T-helper 1 cell treated with Interleukin-12 subunit alpha and Interleukin-12 subunit beta and Interleukin-4 antibody, amounts not matched to agents 30 μg/mL and 1 μg/mL, for 36 hours (primary cell): ENCODE measurements at regions not wholly inside any gene's neighbourhood (a gene's known extent, or its start where the extent isn't known, plus 50 kb on each side); places are given as distances from the start of the nearest gene placed in this dataset.
"Not testable (repeated sequence)": the region's sequence is repeated elsewhere in the genome, so short reads cannot be mapped to it uniquely, and the experiment has no call there.

ENCODE experiments used
- H3K27ac Mint-ChIP-seq: one replicate; pipeline ENCODE4 v1.8.0; 2021; ENCODE audit warnings: mild to moderate bottlenecking, mixed read lengths
- H3K27me3 Mint-ChIP-seq: one replicate; pipeline ENCODE4 v1.8.0; 2021; ENCODE audit warnings: low read depth, mixed read lengths
- H3K36me3 Mint-ChIP-seq: one replicate; pipeline ENCODE4 v1.8.0; 2021; ENCODE audit warnings: low read depth, mixed read lengths
- H3K4me1 Mint-ChIP-seq: one replicate; pipeline ENCODE4 v1.8.0; 2021; ENCODE audit warnings: low read depth, mixed read lengths
- H3K4me3 Mint-ChIP-seq: one replicate; pipeline ENCODE4 v1.8.0; 2021; ENCODE audit warnings: mild to moderate bottlenecking, moderate library complexity, mixed read lengths
- H3K9me3 Mint-ChIP-seq: one replicate; pipeline ENCODE4 v1.8.0; 2021; ENCODE audit warnings: mixed read lengths

DNA sequence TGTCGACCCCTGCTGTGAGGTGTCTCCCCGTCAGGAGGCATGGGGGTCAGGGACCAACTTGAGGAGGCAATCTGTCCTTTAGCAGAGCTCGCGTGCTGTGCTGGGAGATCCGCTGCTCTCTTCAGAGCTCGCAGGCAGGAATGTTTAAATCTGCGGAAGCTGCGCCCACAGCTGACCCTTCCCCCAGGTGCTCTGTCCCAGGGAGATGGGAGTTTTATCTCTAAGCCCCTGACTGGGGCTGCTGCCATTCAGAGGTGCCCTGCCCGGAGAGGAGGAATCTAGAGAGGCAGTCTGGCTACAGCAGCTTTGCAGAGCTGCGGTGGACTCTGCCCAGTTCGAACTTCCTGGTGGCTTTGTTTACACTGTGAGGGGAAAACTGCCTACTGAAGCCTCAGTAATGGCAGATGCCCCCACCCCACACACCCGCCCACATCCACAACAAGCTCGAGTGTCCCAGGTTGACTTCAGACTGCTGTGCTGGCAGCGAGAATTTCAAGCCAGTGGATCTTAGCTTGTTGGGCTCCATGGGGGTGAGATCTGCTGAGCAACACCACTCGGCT lies 133.1 kb downstream of the CENPC start:
- not testable (repeated sequence) for H3K36me3 Mint-ChIP-seq, H3K9me3 Mint-ChIP-seq, H3K4me3 Mint-ChIP-seq, H3K27me3 Mint-ChIP-seq, H3K4me1 Mint-ChIP-seq, H3K27ac Mint-ChIP-seq

DNA sequence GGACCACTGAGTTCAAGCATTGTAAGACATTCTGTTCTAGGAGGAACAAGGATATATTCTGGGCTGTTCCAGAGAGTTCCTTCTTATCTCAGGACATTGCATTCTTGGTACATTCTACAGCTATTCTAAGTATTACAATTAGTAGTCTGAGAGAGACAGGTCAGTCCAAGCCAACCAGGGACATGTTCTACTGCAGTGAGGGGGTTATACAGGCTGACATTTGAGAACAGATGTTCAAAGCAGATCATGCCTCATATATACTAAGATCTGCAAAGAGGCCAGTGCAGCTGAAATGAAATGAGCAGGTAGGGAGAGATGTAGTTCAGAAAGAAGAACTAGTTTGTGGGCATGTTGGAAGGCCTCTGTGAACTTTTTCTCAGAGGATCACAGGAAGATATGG lies 142.0 kb downstream of the CENPC start:
- Mint-ChIP-seq H3K9me3 (no peaks in the 10 kb centered on the region), H3K27me3 (no peaks in the 10 kb centered on the region), H3K4me3 (no peak overlapping the region), H3K36me3 (no peaks in the 10 kb centered on the region), H3K4me1 (no peaks in the 10 kb centered on the region), H3K27ac (no peak overlapping the region)

DNA sequence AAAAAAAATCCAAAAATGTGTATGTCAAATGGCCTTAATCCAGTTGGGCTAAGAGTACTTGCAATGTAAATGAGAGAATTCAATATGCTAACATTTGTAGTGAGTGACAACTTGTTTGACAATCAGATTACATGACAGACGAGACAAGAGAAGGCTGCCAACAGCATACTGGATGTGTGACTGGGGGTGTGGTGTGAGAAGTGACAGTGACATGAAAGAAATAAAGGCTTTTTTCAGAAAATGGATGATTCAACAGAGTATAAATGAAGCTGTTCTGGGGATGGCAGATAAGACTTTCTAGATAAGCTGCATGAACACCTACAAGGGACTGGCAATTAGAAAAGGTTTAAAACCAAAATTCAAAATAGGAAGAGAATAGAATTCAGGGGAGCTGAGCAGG lies 143.4 kb downstream of the CENPC start:
- H3K4me3 Mint-ChIP-seq, result no peak overlapping the region
- H3K27ac Mint-ChIP-seq, result no peak overlapping the region
- H3K27me3 Mint-ChIP-seq, result no peaks in the 10 kb centered on the region
- no peaks in the 10 kb centered on the region for H3K36me3 Mint-ChIP-seq
- no peaks in the 10 kb centered on the region for H3K9me3 Mint-ChIP-seq
- no peaks in the 10 kb centered on the region for H3K4me1 Mint-ChIP-seq

DNA sequence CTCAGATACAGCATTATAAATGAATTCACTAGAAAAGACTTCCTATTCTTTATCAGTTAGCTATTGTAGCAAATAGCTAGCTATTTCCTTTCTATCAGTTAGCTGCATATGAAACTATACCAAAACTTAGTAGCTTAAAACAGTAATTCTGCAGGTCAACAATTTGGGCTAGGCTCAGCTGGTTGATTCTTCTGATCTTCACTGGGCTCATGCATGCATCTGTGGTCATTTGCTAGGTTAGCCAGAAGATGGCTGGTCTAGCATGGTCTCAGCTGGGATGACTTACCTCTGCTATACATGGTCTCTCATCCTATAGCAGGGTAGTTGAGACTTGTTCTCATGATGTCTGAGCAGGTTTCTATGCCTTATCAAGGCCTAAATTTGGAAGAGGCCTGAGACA lies 147.4 kb downstream of the CENPC start:
- no peaks in the 10 kb centered on the region for H3K4me1 Mint-ChIP-seq
- H3K36me3 Mint-ChIP-seq, result no peaks in the 10 kb centered on the region
- no peak overlapping the region for H3K27ac Mint-ChIP-seq
- no peak overlapping the region for H3K4me3 Mint-ChIP-seq
- no peaks in the 10 kb centered on the region for H3K9me3 Mint-ChIP-seq
- H3K27me3 Mint-ChIP-seq, result peaks cover 3% of the 10 kb centered on the region

DNA sequence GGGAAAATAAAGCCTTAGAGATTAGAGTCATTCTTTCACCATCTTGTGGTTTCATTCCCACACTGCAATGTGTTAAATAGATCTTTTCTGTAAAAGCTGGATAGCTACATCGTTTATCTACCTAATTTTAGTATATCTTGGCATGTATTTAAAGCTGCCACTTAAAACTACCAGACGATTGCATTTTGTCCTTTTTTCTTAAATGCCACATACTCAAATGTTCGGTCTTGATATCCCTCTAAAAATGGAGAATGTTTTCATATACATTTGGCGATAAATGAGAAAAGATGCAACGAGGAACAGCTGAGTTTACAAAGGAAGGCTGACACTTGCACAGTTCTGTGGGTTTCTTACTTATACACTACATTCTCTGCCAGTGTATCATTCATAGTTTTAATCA lies 148.3 kb downstream of the CENPC start:
- H3K36me3 Mint-ChIP-seq, result no peaks in the 10 kb centered on the region
- peaks cover 3% of the 10 kb centered on the region for H3K27me3 Mint-ChIP-seq
- H3K4me3 Mint-ChIP-seq, result no peak overlapping the region
- H3K4me1 Mint-ChIP-seq, result no peaks in the 10 kb centered on the region
- no peaks in the 10 kb centered on the region for H3K9me3 Mint-ChIP-seq
- no peak overlapping the region for H3K27ac Mint-ChIP-seq

DNA sequence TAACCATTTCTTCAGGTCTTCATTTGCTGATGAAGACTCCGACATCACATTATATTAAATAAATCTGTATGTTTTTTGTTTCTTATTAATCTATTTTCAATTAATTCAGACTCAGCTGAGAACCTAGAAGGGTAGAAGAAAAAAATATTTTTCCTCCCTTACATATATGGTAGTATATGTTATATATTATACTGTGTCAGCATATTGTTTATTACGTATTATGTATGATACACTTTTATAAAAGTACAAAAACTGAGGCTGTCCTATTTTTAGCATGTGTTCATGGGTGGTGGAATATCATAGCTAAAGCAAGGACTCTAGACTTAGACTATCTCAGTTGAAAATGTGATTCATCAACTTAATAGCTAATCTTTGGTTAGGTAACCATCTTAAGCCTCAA lies 149.3 kb downstream of the CENPC start:
- no peaks in the 10 kb centered on the region for H3K36me3 Mint-ChIP-seq
- peaks cover 3% of the 10 kb centered on the region for H3K27me3 Mint-ChIP-seq
- H3K4me1 Mint-ChIP-seq, result no peaks in the 10 kb centered on the region
- H3K4me3 Mint-ChIP-seq, result no peak overlapping the region
- H3K27ac Mint-ChIP-seq, result no peak overlapping the region
- H3K9me3 Mint-ChIP-seq, result no peaks in the 10 kb centered on the region

DNA sequence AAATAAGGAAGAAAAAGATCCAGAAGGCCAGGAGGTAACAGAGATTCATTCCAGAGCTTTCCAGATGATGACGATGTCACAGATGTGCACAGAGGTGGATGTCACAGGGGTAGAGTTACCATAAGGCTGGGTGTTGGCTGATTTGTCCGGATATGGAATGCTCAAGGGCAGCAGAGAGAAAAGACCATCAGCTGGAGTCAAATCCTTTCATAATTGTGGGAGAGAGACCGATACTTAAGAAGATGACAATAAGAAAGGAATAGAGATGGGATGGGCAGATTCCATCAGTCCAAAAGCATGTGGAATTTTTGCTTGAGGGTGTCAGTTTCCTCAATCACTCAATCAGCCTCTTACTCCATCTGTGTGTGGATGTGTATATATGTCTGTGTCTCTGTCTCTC lies 150.4 kb downstream of the CENPC start:
- Mint-ChIP-seq H3K27me3 (peaks cover 3% of the 10 kb centered on the region), H3K9me3 (no peaks in the 10 kb centered on the region), H3K27ac (no peak overlapping the region), H3K36me3 (no peaks in the 10 kb centered on the region), H3K4me3 (no peak overlapping the region), H3K4me1 (no peaks in the 10 kb centered on the region)

DNA sequence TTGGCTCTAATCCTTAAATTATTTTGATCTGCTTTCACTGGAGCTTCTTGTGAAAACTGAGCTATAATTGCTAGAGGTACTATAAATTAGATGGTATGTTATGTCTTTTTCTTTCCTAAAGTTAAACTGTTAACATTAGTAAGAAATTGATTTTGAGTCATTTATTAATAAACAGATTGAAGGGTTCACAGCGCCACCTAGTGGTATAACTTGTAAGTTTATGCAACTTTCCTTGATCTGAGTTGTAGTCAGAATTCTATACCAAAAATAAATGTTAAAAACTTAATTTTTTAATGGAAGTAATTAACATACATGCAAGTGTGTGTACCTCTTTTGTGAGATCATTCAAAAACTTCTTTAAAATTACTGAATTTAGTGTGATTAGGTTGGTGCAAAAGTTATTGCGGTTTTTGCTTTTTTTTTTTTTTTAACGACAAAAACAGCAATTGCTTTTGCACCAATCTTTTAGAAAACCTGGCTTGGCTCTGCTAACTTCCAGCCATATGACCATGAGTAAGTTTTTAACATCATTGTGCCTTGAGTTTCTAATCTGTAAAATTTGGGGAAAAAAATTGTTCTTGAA lies 151.5 kb downstream of the CENPC start:
- Mint-ChIP-seq H3K4me3 (no peak overlapping the region), H3K36me3 (no peaks in the 10 kb centered on the region), H3K9me3 (no peaks in the 10 kb centered on the region), H3K27ac (no peak overlapping the region), H3K27me3 (peaks cover 7% of the 10 kb centered on the region), H3K4me1 (no peaks in the 10 kb centered on the region)

DNA sequence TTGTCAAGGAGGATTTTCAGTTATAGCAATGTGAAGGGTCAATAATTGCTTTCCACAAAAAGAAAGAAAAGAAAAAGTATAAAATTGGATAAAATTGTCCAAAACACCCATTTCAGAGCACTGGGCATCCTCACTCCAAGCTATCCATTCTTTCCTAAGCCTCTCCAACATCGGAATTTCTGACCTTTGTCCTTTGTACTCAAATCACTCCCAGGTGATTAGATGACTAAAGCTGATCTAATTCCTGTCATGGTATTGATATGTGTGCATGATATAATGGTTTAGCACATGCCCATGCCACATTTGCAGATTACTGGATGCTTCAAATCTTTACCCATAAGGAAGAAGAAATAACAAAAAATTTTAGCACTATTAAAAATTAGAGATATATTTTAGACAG lies 152.3 kb downstream of the CENPC start:
- Mint-ChIP-seq H3K27me3 (peaks cover 7% of the 10 kb centered on the region), H3K4me1 (no peaks in the 10 kb centered on the region), H3K9me3 (no peaks in the 10 kb centered on the region), H3K36me3 (no peaks in the 10 kb centered on the region), H3K27ac (no peak overlapping the region), H3K4me3 (no peak overlapping the region)

DNA sequence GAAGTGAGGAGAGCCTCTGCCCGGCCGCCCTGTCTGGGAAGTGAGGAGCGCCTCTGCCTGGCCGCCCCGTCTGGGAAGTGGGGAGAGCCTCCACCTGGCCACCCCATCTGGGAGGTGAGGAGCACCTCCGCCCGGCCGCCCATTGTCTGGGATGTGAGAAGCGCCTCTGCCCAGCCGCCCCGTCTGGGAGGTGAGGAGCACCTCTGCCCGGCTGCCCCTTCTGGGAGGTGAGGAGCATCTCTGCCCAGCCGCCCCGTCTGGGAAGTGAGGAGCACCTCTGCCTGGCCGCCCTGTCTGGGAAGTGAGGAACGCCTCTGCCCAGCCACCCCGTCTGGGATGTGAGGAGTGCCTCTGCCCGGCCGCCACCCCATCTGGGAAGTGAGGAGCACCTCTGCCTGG lies 163.9 kb downstream of the CENPC start:
- not testable (repeated sequence) for H3K4me1 Mint-ChIP-seq, H3K9me3 Mint-ChIP-seq

DNA sequence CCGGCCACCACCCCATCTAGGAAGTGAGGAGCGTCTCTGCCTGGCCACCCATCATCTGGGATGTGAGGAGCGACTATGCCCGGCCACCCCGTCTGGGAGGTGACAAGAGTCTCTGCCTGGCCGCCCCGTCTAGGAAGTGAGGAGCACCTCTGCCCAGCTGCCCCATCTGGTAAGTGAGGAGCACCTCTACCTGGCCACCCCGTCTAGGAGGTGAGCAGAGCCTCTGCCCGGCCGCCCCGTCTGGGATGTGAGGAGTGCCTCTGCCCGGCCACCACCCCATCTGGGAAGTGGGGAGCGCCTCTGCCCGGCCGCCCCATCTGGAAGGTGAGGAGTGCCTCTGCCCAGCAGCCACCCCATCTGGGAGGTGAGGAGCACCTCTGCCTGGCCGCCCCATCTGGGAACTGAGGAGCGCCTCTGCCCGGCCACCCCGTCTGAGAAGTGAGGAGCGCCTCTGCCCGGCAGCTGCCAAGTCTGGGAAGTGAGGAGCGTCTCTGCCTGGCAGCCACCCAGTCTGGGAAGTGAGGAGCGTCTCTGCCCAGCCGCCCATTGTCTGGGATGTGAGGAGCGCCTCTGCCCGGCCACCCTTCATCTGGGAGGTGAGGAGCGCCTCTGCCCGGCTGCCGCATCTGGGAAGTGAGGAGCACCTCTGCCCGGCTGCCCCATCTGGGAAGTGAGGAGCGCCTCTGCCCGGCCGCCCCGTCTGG lies 164.4 kb downstream of the CENPC start:
- H3K4me1 Mint-ChIP-seq, H3K36me3 Mint-ChIP-seq, H3K4me3 Mint-ChIP-seq, H3K27ac Mint-ChIP-seq, H3K9me3 Mint-ChIP-seq, H3K27me3 Mint-ChIP-seq: not testable (repeated sequence)

More for the DNA sequence above, 163.9 kb downstream of the CENPC start:
- H3K4me3 Mint-ChIP-seq, H3K27ac Mint-ChIP-seq, H3K27me3 Mint-ChIP-seq, H3K36me3 Mint-ChIP-seq: not testable (repeated sequence)

DNA sequence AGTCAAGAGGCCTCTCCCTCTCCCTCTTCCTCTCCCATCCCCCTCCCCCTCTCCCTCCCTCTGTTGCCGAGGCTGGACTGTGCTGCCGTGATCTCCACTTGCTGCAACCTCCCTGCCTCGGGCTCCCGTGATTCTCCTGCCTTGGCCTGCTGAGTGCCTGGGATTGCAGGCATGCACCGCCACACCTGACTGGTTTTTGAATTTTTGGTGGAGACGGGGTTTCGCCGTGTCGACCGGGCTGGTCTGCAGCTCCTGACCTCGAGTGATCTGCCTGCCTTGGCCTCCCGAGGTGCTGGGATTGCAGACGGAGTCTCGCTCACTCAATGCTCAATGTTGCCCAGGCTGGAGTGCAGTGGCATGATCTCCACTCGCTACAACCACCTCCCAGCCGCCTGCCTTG lies 165.1 kb downstream of the CENPC start:
- Mint-ChIP-seq H3K36me3 (no peaks in the 10 kb centered on the region), H3K4me3 (no peak overlapping the region), H3K9me3 (no peaks in the 10 kb centered on the region), H3K4me1 (no peaks in the 10 kb centered on the region), H3K27ac (no peak overlapping the region), H3K27me3 (peaks cover 4% of the 10 kb centered on the region)

DNA sequence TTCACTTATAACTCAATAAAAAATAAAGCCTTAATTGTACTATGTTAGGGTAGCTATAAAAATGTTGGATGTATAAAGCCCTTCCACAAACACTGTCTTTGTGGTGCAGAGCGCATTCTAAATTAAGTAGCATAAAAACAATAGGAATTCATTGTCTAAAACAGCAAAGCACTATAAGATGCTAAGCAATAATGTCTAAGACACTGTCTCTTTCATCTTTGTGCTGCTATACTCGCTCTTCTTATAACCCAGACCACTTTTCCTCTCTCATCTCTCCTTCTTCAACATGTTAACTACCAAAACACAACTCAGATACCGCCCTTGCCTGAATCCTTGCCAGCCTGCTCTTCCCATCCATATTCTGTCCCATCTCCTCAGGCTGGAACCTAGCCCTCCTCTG lies 170.0 kb downstream of the CENPC start:
- Mint-ChIP-seq H3K4me1 (no peaks in the 10 kb centered on the region), H3K36me3 (no peaks in the 10 kb centered on the region), H3K27me3 (peaks cover 10% of the 10 kb centered on the region), H3K9me3 (no peaks in the 10 kb centered on the region), H3K27ac (no peak overlapping the region), H3K4me3 (no peak overlapping the region)

DNA sequence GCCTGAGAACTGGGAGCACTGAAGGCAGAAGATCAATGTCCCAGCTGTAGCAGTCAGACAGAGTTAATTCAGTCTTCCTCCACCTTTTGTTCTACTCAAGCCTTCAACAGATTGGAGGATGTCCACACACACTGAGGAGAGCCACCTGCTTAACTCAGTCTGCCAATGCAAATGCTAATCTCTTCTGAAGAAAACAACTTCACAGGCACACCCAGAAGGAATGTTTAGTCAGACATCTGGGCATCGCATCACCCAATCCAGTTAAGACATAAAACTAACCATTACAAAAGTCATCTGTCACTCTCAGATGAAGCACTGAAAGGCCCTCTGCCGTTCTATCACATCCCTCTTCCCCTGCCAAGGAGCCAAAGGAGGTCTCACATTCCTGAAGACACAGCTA lies 173.7 kb downstream of the CENPC start:
- no peak overlapping the region for H3K4me3 Mint-ChIP-seq
- H3K9me3 Mint-ChIP-seq, result no peaks in the 10 kb centered on the region
- H3K27me3 Mint-ChIP-seq, result peaks cover 7% of the 10 kb centered on the region
- H3K36me3 Mint-ChIP-seq, result no peaks in the 10 kb centered on the region
- no peak overlapping the region for H3K27ac Mint-ChIP-seq
- H3K4me1 Mint-ChIP-seq, result no peaks in the 10 kb centered on the region

DNA sequence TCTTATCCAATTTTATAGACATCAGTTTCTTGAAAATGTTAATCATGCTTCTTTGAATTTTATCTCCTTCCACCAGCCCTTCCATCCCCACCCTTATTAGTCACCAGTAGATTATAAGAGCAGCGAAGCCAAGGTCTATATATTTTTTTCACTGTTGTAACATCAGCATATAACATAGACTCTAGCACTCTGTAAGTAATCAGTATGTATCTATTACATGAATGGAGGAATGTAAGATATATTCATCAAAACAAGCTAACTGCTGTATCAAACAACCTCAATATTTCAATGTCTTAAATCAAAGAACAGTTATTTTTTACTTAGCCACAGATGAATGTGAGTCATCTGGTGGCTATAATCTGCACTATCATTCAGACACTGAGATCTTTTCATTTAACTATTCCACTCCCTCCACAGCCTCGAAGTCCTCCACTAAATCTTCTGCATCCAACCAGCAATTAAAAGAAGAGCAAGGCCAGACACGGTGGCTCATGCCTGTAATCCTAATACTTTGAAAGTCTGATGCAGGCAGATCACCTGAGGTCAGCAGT lies 178.9 kb downstream of the CENPC start:
- H3K27ac Mint-ChIP-seq, result no peak overlapping the region
- peaks cover 5% of the 10 kb centered on the region for H3K9me3 Mint-ChIP-seq
- H3K27me3 Mint-ChIP-seq, result no peaks in the 10 kb centered on the region
- H3K4me1 Mint-ChIP-seq, result no peaks in the 10 kb centered on the region
- H3K36me3 Mint-ChIP-seq, result no peaks in the 10 kb centered on the region
- no peak overlapping the region for H3K4me3 Mint-ChIP-seq
